GM10248 (cell line): ENCODE measurements at regions not wholly inside any gene's neighbourhood (a gene's known extent, or its start where the extent isn't known, plus 50 kb on each side); places are given as distances from the start of the nearest gene placed in this dataset.

ENCODE experiments used
- CTCF ChIA-PET: fragments of 300-600 bp; sonication (Branson Sonifier 250); formaldehyde crosslinking; extraction: SDS; loops from one replicate; lab custom pipeline; 2021; ENCODE audit warnings: antibody characterized with exemption; lab: Yijun Ruan, JAX
- POLR2A ChIA-PET: fragments of 350-650 bp; sonication (Branson Sonifier 250); formaldehyde crosslinking; extraction: SDS; loops from one replicate; lab custom pipeline; 2020; ENCODE audit warnings: antibody characterized with exemption; lab: Yijun Ruan, JAX
- DNase-seq: peaks from one replicate; pipeline ENCODE4 v3.0.0; 2012; ENCODE audit errors: extremely low spot score
- CTCF ChIP-seq: IDR thresholded peaks from 2 replicates; pipeline ENCODE4 v1.5.1; 2012; ENCODE audit warnings: mild to moderate bottlenecking, low read depth; ENCODE audit errors: extremely low read depth, missing control alignments, control extremely low read depth

DNA sequence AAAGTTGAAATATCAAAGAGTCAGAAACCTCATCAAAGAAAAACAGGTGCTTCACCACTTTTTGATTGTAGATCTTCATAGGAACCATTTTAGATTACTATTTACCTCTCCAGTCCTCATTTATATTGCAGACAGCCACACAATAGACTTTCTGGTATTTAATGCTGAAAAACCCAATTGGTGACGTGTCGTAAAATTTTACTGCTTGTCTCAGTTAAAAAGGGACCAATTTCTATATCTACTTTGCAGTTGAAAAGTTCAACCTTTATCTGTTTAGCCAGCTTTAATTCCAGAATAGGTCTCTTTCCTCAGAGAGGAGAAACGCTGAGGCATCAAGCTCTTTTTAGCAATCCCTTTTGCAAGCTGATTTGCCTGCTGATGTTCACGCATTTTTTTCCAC is 1722.4 kb downstream of the PLA2G4A start:
- ChIA-PET POLR2A (no interaction called here), CTCF (interaction anchor here (0.6 to 1.1 kb wide), 3 partner anchors 16 to 991 kb away, joined by 3 read pairs; no protein-coding TSS in a partner anchor)
- no peak for DNase-seq
- TF ChIP-seq CTCF = no peak

- POLR2A ChIA-PET = no interaction called here
- CTCF ChIA-PET = no interaction called here
- DNase-seq = no peak
- no peak for TF ChIP-seq CTCF
Observed at GRCh38 chr1:188557053-188557452, 1728.3 kb downstream of the PLA2G4A start.

GRCh38 chr1:188582911-188583532 is 1754.3 kb downstream of the PLA2G4A start:
- ChIA-PET POLR2A (no interaction called here), CTCF (no interaction called here)
- TF ChIP-seq CTCF = no peak
- no peak for DNase-seq

DNA sequence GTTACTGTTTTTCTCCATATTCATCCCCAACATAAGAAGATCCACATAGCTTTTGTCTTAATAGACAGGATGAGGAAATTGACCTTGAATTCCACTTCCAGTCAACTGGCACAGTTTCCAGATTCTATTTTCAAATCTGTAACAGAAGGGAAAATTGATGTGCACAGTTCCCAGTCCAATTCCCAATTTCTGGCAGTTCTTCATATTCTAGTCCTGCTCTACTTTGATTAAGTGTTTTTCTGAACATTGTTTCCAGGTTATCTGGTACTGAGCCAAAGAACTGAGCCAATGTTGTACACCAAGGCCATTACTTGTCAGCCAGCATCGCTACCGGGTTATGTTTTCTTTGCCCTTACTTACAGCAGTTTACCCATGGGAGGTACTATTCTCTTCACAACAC is 1755.4 kb downstream of the PLA2G4A start:
- POLR2A ChIA-PET = no interaction called here
- TF ChIP-seq CTCF = no peak
- CTCF ChIA-PET = no interaction called here
- DNase-seq = no peak

GRCh38 chr1:188590641-188591040 is 1761.9 kb downstream of the PLA2G4A start:
- ChIA-PET POLR2A (no interaction called here), CTCF (no interaction called here)
- TF ChIP-seq CTCF = no peak
- no peak for DNase-seq

- no peak for DNase-seq
- ChIA-PET POLR2A (no interaction called here), CTCF (no interaction called here)
- TF ChIP-seq CTCF = no peak
Observed at GRCh38 chr1:188594542-188595235, 1765.9 kb downstream of the PLA2G4A start.
